Prostate gland (tissue), 2 donors: ENCODE measurements at regions not wholly inside any gene's neighbourhood (a gene's known extent, or its start where the extent isn't known, plus 50 kb on each side); places are given as distances from the start of the nearest gene placed in this dataset.

Experiments used
- DNase-seq: peaks from one replicate; pipeline ENCODE4 v3.0.0-alpha.2; 2019; ENCODE audit warnings: low spot score
- H3K27ac ChIP-seq, 2 donors: fragments of 200-600 bp; sonication (generic); 2 replicates each; pipeline ENCODE4 v1.5.1; 2017 to 2019
- H3K27me3 ChIP-seq: fragments of 200-600 bp; sonication (generic); replicated peaks from 2 replicates; pipeline ENCODE4 v1.5.1; 2019; ENCODE audit not compliant: insufficient read depth
- H3K36me3 ChIP-seq, 2 donors: fragments of 200-600 bp; sonication (generic); 1 replicate in 1 of 2; 2 replicates in 1 of 2; pipeline versions ENCODE4 v1.5.1 to v1.8.1; 2017 to 2019
- H3K4me1 ChIP-seq: fragments of 200-600 bp; sonication (generic); replicated peaks from 2 replicates; pipeline ENCODE4 v1.5.1; 2019
- H3K4me3 ChIP-seq, 2 donors: fragments of 200-600 bp; sonication (generic); 2 replicates each; pipeline ENCODE4 v1.5.1; 2017 to 2019
- H3K9me3 ChIP-seq: fragments of 200-600 bp; sonication (generic); 2 replicates; pipeline ENCODE4 v1.5.1; 2017
- CTCF ChIP-seq, 4 experiments: fragments of 200-600 bp in 2 of 4; fragments of 450-650 bp in 2 of 4; sonication (generic) in 2 of 4; IDR thresholded peaks; 1 replicate in 3 of 4; 2 replicates in 1 of 4; pipeline ENCODE4 v1.5.1; 2016 to 2019; ENCODE audit warnings: antibody characterized with exemption in 4 of 4, mild to moderate bottlenecking in 2 of 4, moderate library complexity in 2 of 4
- POLR2A ChIP-seq: fragments of 450-650 bp; IDR thresholded peaks from one replicate; pipeline ENCODE4 v1.6.1; 2016; ENCODE audit warnings: antibody characterized with exemption, mild to moderate bottlenecking
- POLR2AphosphoS5 ChIP-seq: sonication (generic); formaldehyde crosslinking; IDR thresholded peaks from one replicate; pipeline ENCODE4 v1.6.1; 2017; ENCODE audit warnings: antibody characterized with exemption
- WGBS: methylation state at CpG from one replicate; pipeline ENCODE4 v1.1.5; 2018; 5-methylcytosine and 5-hydroxymethylcytosine counted together
- intact Hi-C: fragments of 100-400 bp; cut with DNase I; formaldehyde crosslinking; loops from one replicate; pipeline ENCODE4 v1.14.2; 2022

DNA sequence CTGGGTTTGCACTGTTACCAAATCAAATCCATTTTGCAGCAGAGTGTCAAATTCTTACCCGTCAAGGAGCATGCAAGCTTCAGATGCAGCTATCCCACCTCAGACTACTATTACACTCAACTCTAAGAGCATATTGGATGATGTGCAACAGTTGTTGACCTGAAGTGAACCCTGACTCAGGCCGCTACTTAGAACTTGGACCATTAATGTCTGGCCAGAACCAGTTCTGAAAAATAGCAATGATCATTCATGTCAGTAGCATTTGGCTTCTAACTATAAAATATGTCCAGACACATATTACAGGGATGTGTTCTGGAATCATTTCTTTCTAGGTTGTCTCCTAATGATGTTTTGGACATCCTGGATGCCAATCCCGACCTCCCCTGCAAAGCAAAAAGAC is 135.5 kb upstream of the PKDCC start:
- no peak for DNase-seq
- Histone ChIP-seq H3K36me3 (no peaks in the 10 kb centered on the region), H3K27ac (no peak overlapping the region), H3K4me1 (no peaks in the 10 kb centered on the region), H3K4me3 (no peak overlapping the region), H3K9me3 (no peaks in the 10 kb centered on the region), H3K27me3 (no peaks in the 10 kb centered on the region)
- intact Hi-C loops: no loop called here
- TF ChIP-seq POLR2AphosphoS5 (no peak), CTCF (IDR thresholded peaks at IDR 0.05) (no peak), POLR2A (no peak)
- WGBS: 73% methylated on average over 3 of the region's 3 CpGs

- 42% methylated on average over 2 of the region's 2 CpGs for WGBS
- Histone ChIP-seq H3K36me3 (no peaks in the 10 kb centered on the region), H3K27ac (no peak overlapping the region), H3K4me3 (no peak overlapping the region), H3K27me3 (no peaks in the 10 kb centered on the region), H3K9me3 (no peaks in the 10 kb centered on the region), H3K4me1 (no peaks in the 10 kb centered on the region)
- intact Hi-C loops: no loop called here
- no peak for DNase-seq
- no peak for TF ChIP-seq POLR2AphosphoS5
- no peak for TF ChIP-seq CTCF (IDR thresholded peaks at IDR 0.05)
- TF ChIP-seq POLR2A: no peak
These were observed 135.0 kb upstream of the PKDCC start for GRCh38 chr2:41912776-41913175.

DNA sequence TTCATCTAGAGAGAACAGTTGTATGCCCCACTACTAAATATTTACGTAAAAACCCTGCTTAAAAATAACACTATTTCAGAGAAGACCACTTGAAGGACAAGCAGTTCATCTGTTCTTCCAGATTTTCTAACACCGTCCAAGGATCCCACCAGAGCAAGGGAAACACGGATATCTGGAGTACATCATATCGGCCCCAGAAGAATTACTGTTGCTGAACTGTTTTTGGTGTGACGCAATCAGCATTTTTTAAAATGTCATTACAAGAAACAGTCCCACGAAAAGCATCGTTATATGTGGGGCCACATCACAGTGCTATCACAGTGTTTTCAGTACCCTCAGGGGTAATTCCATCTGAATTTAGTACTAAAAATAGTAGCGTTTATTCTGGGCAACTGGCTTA is 134.5 kb upstream of the PKDCC start:
- Histone ChIP-seq H3K27me3 (no peaks in the 10 kb centered on the region), H3K9me3 (no peaks in the 10 kb centered on the region), H3K27ac (no peak overlapping the region), H3K4me3 (no peak overlapping the region), H3K4me1 (no peaks in the 10 kb centered on the region), H3K36me3 (no peaks in the 10 kb centered on the region)
- no peak for DNase-seq
- WGBS: 94% methylated on average over 8 of the region's 8 CpGs
- intact Hi-C loops: no loop called here
- TF ChIP-seq POLR2AphosphoS5 (no peak), CTCF (IDR thresholded peaks at IDR 0.05) (no peak), POLR2A (no peak)

DNA sequence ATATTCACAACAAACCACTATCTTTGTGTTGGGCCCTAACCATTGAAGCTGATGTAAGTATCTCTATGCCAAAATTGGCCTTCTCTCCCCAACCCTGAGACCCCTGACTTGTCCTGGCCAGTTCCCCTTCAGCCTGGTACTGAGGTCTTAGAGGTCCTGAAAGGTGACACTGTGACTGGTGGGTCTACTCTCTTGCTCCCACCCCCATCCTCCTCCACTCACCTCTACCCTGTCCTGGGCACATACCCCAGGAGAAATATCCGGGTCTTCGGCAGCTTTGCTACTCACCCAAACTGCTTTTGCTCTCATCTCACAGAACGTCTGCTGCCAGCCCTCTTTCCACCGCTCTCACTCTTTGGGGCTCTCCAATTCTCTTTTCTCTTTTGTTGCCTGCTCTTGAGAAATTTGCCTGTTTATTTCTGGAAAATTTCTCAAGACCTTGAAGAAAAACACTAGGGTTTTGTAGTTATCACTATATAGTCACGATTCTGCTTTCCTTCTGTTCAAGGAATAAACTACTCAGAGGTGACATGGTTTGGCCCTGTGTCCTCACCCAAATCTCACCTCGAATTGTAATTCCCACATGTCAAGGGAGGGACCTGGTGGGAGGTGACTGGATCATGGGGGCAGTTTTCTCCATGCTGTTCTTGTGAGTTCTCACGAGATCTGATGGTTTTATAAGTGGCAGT is 133.8 kb upstream of the PKDCC start:
- Histone ChIP-seq H3K4me3 (no peak overlapping the region), H3K27ac (no peak overlapping the region), H3K27me3 (no peaks in the 10 kb centered on the region), H3K36me3 (no peaks in the 10 kb centered on the region), H3K9me3 (no peaks in the 10 kb centered on the region), H3K4me1 (no peaks in the 10 kb centered on the region)
- 79% methylated on average over 7 of the region's 7 CpGs for WGBS
- DNase-seq: no peak
- intact Hi-C loops: no loop called here
- TF ChIP-seq POLR2A: no peak
- TF ChIP-seq CTCF (IDR thresholded peaks at IDR 0.05): no peak
- TF ChIP-seq POLR2AphosphoS5: no peak

DNA sequence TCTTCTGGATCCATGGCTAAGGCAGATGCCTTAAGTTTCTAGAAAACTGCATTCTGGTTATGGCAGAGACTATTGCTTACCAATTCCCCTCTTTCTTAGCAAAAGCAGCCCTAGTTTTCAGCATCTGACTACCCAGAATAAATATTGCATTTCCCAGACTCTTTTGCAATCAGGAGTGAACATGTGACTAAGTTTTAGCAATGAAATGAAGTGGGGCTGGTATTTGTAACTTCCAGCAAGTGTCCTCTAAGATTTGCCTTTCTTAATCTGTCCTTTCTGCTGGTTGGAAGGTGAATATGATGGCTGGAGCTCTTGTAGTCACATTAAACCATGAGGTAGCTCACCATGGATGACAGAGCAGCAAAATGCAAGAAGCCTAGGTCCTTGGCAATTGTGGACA is 132.9 kb upstream of the PKDCC start:
- no peak overlapping the region for H3K4me3 ChIP-seq

More for the DNA sequence above, 132.9 kb upstream of the PKDCC start:
- Histone ChIP-seq H3K4me1 (no peaks in the 10 kb centered on the region), H3K36me3 (no peaks in the 10 kb centered on the region), H3K9me3 (no peaks in the 10 kb centered on the region), H3K27me3 (no peaks in the 10 kb centered on the region), H3K27ac (no peak overlapping the region)
- intact Hi-C loops: no loop called here
- TF ChIP-seq CTCF (IDR thresholded peaks at IDR 0.05): no peak
- no peak for TF ChIP-seq POLR2AphosphoS5
- TF ChIP-seq POLR2A: no peak
- DNase-seq: no peak
